Panc1 (cell line): ENCODE measurements at regions not wholly inside any gene's neighbourhood (a gene's known extent, or its start where the extent isn't known, plus 50 kb on each side); places are given as distances from the start of the nearest gene placed in this dataset.

Experiments used
- POLR2AphosphoS5 ChIP-seq: IDR thresholded peaks from 2 replicates; pipeline ENCODE4 v1.6.1; 2012; ENCODE audit warnings: mild to moderate bottlenecking, low read depth, low read length, moderate library complexity
- REST ChIP-seq, 2 experiments: IDR thresholded peaks; 2 replicates each; pipeline ENCODE4 v1.6.1; 2011 to 2012; ENCODE audit warnings: low read depth in 2 of 2, control low read depth in 1 of 2, low read length in 1 of 2, mild to moderate bottlenecking in 1 of 2, moderate library complexity in 1 of 2; ENCODE audit not compliant: insufficient read depth in 1 of 2
- TCF7L2 ChIP-seq: IDR thresholded peaks from 2 replicates; pipeline ENCODE4 v1.6.1; 2011; ENCODE audit warnings: mild to moderate bottlenecking, low read depth, low read length, inconsistent platforms
- TF ChIP-seq, protein P1 (sequence below): fragments of 450-650 bp; IDR thresholded peaks from 2 replicates; pipeline ENCODE4 v1.5.1; 2017; ENCODE audit warnings: mild to moderate bottlenecking

DNA sequence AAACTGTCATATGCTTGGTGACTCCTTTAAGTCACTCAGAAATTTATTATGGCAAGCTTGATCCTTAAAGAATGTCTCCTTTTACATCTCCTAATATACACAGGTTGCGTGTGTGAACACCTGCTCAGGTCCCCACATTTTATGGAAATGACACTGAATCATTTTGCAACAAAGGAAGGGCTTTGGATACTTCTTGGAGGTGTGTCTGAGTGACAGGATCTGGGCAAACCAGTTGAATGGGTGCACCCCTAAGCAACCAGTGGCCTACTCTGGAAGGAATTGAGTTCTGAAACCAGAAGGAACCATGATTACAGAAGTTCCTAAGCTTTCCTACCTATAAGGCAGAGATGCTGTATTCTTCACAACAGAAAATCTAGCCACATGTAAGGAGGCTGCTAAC, 483.9 kb upstream of the KLF4 start:
- TF ChIP-seq, protein P1, sequence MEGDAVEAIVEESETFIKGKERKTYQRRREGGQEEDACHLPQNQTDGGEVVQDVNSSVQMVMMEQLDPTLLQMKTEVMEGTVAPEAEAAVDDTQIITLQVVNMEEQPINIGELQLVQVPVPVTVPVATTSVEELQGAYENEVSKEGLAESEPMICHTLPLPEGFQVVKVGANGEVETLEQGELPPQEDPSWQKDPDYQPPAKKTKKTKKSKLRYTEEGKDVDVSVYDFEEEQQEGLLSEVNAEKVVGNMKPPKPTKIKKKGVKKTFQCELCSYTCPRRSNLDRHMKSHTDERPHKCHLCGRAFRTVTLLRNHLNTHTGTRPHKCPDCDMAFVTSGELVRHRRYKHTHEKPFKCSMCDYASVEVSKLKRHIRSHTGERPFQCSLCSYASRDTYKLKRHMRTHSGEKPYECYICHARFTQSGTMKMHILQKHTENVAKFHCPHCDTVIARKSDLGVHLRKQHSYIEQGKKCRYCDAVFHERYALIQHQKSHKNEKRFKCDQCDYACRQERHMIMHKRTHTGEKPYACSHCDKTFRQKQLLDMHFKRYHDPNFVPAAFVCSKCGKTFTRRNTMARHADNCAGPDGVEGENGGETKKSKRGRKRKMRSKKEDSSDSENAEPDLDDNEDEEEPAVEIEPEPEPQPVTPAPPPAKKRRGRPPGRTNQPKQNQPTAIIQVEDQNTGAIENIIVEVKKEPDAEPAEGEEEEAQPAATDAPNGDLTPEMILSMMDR, result no peak
- TF ChIP-seq REST (IDR thresholded peaks at IDR 0.05; ENCODE audit: insufficient read depth in 1 of 2, low read depth in 2 of 2, low read length in 1 of 2), result no peak
- no peak for TF ChIP-seq POLR2AphosphoS5
- TF ChIP-seq TCF7L2, result no peak
